ENCODE measurements at regions not wholly inside any gene's neighbourhood (a gene's known extent, or its start where the extent isn't known, plus 50 kb on each side); places are given as distances from the start of the nearest gene placed in this dataset.

DNA sequence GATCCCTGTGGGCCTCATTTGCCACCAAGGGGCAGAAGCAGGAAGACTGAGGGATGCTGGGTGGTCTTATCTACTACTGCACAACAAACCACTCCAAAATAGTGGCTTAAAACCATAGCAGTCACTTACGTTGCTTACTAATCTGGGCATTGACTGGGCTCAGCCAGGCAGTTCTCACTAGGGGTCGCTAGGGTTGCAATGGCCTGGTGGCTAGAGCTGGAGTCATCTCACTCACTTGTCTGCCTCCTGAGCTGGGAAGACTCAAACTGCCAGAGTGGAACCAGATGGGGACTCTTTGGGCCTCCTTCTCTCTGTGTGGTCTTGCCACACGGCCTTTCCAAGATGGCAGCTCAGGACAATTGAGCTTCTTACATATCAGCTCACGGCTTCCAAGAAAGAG lies 216.3 kb upstream of the BCOR start:
- DNase-seq, result no peak

DNA sequence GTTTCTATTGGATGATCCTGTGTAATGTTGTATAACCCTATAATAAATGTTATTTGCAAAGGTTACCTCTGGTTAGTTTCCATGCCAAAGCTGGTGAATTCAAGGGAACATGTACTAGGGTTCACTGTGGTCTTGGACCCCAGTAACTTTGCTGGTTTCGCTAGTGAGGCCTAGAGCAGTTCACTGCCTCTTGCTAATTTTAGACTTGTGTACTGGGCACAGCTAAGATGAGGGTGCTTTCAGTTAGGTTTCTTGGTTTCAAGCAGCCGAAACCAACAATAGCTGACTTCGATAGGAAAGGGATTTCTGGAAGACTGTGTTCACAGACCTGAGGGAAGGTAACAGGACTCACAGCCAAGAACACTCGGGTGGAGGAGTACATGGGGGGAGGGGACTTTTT lies 215.5 kb upstream of the BCOR start:
- no peak for DNase-seq

DNA sequence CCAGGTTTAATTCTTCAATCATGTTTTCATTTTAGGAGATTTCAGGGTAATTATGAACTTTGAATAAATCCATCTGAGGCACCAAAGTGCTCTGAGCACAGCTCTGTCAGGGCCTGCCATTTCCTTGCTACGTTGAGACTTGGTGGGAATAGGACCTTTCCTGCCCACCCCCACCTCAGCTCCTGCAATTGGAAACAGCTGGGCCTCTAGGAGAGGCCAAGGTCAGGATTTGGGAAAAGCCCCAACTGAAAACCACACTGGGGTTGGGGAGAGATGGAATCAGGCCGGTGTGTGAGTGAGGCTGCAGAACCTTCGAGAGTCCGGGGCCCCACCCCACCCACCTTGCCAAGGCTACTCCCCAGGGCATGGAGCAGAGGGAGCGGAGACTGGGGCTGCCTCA lies 212.7 kb upstream of the BCOR start:
- DNase-seq, result no peak

DNA sequence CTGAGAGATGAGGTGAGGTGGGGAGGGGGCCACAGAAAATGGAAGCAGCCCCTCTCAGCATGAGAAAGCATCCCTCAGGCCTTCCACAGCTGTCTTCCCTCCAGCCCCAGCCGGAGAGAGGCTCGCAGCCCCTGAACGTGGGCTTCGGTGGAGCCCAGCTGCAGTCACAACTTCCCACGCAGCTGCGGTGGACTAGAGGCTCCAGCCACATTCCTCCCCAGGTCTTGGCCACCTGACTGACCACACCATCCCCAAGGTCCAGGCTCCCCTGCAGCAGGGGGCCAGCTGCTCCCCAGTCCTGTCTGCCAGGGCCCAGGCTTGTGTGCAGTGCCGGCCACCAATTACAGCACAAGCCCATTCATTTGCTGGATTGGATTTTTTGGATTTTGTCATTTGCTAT lies 212.3 kb upstream of the BCOR start:
- no peak for DNase-seq

DNA sequence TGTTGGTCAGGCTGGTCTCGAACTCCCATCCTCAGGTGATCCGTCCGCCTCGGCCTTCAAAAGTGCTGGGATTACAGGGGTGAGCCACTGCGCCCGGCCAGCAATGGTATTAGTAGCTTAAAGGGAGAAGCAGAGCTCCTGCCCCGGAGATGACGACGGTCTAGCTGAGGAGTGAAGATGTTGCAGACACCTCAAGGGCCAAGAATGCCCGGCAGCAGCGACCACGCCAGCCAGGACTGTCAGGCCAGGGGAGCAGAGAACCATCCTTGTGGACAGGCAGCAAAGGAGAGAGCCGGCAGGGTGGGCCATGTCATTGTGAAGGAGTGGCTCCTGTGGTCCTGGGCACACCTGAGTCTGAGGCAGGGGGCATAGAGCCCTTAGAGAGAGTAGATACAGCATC lies 210.1 kb upstream of the BCOR start:
- no peak for DNase-seq

DNA sequence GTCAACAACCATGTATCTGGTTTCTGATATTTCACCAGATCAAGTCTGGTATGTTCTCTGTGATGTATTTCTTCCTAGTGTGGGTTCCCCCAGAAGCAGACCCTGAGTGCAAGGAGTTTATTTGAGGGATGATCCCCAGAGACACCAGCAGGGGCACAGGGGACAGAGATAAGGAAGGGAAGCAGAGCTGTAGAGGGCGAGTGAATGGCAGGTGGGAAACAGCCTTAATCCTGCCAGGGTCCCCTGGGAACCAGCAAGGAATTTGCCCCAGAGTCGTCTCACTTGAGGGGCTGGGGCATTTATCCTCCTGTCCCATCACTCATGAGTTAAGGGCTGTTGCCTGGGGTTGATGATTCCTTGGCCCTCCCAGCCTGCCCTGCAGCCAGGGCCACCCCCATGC lies 206.4 kb upstream of the BCOR start:
- DNase-seq, result no peak

DNA sequence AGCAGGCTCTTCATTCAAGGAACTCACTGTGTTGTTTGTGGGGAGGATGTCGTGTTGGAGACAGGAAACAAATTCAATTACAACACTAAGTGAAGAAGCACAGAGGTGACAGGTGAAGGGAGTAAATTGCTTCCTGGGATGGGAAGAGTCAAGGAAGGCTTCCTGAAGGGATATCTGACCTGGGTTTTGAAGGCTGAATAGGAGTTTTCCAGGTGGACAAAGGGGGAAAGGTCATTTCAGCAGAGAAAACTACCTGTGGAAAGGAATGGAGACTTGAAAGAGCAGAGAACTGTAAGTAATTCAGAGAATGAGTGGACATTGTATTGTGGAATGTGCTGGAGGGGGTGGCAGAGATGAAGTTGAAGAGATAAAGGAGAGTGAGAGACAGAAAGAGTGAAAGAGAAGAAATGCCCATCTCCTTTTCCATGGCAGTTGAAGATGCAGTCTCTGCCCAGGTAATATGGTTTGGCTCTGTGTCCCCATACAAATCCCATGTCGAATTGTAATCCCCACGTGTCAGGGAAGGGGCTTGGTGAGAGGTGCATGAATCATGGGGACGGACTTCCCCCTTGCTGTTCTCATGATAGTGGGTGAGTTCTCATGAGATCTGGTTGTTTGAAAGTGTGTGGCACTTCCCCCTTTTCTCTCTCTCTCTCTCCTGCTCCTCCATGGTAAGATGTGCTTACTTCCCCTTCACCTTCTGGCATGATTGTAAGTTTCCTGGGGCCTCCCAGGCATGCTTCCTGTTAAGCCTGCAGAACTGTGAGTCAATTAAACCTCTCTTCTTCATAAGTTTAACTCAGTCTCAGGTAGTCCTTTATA lies 205.7 kb upstream of the BCOR start:
- no peak for DNase-seq

DNA sequence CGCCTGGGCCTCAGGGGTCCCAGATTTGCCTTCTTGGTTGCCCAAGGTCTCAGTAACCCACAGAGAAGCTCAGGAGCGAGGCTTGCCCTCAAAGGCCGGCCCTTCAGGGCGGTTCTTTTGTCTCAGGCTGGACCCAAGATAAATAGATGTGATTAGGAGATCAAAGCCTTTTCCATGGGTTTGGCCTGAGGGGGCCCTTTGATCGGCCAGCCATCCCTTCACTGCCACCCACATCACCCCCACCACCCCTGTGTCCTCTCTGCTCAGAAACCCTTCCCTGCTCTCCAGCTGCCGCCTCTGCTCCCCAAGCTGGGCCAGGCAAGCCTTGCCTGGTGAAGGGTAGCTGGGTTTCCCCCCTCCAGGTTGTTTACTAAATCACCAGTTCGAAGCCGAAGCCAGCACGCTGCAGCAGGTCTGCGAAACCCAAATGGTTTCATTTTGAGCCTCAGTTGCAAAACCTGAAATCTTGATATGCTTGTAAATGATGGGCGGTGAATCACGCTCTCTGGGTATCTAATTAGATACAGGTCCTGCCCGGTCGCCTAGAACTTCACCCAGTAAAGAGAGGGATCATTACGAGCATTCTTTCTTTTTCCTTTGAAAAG lies 202.6 kb upstream of the BCOR start:
- no peak for DNase-seq

DNA sequence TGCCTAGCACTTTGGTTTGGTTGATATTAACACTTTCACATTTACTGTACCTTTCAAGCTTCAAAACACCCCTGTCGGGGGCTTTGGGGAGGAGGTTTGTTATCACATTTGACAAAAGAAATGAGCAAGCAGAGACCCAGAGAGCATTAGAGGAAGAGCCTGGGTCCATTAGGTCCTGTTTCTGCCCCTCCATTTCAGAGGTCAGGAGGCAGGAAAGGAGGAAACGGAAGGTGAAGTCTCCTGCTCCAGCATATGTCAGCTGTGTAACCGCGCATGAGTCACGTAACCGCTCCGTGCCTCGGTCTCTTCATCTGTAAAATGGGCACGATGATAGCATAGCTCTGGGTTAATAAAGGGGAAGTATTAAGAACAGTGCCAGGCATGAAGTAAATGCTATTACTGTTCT lies 201.9 kb upstream of the BCOR start:
- DNase-seq, result no peak

DNA sequence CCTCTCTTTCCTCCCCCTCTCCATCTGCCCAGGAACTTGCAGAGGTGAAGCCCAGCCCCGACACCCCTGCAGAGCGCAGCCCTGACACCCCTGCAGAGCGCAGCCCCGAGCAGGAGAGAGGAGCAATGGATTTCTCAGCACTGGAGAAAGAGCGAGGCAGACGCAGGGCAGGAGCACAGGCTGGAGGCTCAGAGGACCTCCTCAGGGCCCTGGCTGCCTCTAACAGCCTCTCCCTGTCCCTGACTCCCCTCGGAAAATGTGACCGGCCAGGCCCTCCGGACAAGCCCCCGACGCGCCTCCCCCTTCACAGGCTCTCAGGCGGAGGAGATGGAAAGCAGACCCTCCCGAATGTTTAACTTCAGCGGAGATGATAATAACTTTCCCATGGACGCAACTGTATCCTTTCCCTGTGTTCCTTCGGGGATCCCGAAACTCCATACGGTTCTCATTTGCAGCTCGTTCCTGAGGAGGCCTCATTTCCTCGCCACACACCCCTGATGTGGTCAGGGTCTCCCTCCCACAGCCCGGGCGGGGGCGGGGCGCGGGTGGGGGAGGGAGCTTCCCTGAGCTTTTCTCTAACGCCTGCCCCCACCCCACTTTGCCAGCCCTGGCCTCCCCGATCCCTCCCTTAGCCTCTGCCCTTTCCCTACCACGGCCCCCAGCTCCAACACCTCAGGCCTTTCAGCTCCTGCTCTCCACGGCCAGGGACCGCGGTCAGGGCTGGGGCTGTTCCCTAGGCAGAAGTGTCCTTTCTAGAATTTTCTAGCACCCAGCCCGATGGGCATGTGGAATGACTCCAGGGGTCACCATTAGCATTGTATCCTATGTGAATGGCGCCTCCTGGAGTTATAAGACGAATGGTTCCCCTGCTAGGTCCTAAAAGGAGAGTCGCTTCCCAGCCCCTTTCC lies 201.1 kb upstream of the BCOR start:
- no peak for DNase-seq

DNA sequence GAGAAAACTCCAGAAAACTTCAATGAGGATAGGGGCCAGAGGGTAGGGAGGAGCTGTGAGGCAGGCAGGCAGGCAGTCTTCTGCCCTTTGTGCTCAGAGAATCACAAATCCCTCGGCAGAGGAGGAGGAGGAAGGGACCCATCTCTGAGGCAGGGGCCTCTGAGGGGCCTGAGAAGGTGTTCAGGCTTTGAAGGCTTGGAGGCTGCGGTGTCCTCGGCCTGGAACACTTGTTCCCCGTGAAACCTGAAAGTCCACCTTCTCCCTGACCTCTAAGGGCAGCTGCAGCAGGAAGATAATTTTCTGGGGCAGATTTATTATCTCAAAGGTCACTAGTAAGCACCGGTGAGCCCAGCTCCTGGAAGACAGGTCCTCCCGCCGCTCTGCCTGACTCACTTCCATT lies 200.3 kb upstream of the BCOR start:
- DNase-seq, result no peak

DNA sequence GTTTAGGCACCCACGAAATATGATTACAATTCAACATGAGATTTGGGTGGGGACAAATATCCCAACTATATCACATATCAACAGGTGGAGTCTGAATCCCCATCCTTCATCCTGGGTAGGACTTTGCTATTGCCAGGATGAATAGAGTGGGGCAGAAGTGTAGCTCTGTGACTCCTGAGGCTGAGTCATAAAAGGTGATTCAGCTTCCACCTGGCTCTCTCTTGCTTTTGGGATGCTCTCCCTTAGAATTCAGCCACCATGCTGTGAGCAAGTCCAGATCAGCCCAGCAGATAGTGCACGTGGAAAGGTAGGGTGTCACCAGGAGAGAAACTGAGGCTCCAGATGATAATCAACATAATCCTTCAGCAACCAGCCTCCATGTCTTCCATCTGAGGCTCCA lies 193.8 kb upstream of the BCOR start:
- DNase-seq, result no peak

DNA sequence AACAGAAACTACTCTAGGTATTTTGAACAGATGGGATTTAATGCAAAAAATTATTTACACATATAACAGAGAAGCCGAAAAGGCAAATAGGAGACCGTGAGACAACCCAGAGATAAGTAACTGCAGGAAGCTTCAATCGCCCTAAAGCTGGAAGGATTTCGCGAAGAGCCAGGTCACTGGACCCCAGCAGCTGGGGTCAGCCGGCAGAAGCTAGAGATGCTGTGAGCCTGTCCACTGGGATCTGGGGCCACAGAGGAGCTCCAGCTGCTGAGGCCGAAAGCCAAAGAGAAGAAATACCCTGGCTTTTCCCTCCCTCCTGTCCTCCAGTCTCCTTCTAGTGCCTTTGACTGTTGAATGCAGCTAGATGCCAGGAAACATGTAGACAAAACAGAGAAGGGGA lies 192.8 kb upstream of the BCOR start:
- no peak for DNase-seq

DNA sequence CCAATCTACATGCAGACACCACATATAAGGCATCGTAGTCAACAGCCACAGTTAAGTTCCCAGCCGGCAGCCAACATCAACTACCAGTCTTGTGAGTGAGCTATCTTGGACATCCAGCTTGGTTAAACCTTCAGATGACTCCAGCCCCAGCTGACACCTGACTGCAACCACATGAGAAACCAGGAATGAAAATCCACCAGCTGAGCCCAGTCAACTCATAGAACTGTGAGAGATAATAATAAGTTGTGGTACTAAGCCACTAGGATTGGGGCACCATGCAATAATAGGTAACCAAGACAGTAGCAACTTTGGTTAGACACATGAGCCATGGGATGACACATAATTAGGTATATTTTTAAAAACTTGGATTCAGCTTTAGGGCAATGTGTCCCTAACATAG lies 188.1 kb upstream of the BCOR start:
- no peak for DNase-seq

DNA sequence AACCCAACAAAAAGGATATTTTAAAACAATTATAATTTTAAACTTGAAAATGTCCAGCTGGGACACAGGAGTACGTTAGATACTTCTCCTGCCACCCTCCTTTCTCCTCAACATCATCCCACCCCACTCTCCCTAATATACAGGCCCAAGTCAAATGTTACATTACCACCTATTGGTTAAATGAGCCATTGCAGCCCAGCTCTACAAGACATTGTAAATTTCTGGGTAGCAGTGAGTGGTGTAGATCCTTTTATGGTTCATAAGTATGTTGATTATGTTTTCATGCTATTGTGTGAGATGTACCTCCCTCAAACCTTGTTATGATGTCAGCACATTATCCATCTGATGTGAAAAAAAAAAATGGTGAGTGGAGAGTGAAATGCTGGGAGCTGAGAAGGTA lies 187.1 kb upstream of the BCOR start:
- DNase-seq, result no peak

DNA sequence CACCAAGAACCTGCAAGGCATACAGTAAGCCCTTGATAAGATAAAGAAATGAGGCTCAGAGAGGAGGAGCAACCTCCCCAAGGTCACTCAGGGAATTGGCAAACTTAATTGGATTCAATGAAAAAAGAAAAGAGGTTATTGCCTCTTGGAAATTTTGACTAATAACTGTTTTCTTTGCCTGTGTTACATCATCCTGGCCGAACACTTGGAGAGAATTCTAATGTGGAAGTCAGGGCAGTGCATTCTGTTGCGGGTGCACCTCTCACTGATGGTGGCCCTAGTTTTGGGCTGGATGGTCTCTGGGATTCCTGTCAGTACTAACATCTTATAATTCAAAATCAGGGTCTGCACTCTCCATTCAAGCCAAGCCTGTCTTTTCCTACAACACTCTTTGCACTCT lies 186.2 kb upstream of the BCOR start:
- no peak for DNase-seq

DNA sequence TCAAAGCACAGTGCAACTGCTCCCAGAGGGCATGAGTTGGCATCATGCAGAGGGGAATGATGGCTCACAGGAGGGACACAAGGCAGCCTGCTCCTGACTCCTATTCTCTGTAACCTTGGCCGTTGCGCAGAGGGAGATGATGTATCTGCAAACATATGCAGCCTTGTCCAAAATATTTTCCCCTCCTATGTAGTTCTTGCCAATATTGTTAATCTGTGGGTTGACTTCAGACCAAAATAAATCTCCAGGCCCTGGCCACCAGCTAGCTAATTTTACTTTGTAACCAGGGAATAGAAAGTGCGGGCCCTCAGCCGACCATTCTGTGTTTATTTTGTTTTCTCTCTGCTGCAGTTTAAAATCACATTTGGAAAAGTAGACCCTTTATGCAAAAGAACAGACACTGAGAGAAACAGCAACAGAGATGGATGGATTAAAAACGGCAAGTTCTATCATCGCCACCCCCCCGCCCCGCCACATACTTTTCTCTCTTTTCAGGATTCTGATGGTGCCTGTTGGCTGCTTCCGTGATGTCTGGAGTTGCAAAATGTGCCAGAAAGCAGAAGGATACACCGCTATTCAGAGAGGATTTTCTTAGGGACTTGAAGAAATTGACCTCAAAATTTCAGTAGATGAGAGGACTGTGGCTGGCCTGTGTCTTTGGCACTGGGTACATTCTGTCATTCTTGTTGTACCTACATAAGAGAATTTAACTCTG lies 185.3 kb upstream of the BCOR start:
- DNase-seq, result no peak

DNA sequence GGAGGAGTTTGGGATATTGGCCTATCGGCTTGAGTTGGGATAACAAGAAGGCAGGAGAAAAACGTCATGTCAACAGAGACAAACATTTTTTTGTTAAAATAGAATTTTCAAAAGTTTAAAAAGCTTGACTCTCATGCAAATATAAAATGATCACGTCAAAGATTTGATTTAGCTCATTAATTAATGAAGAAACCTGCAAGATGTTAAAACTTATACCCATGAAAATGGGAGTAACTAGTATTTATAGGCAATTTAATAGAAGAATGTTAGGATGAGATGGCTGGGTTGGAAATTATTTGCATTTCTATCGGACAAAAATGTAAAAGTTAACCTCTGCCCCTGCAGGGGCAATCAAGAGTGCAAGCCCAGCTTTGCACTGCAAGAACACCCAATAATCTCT lies 184.6 kb upstream of the BCOR start:
- no peak for DNase-seq

DNA sequence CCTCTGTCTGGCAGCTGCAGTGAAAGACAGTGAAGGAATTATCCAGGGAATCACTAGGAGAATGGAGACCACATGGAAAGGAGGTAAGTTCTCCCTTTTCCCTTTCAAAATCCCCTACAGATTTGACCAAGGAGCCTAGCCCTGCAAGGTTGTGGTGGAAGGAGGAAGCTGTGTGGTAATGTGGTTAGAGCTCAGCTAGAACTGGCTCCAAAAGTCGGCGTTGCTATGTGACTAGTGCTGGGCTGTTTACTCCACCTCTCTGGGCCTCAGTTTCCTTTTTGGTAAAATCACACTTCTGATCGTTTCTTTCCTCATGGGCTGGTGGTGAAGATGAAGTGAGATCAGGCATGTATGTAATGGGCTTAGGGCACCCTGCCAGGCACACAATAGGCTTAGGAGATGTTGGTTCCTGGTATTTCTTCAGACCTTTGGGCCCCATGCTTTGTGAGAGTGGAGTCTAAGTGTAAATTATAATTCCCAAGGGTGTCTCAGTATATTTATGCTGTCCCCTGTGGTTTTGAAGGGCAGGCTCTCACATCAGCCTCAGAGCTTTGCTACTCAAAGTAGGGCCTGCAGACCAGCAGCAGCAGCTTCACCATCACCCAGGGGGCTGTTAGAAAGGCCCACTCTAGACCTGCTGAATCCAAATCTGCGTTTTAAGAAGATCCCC lies 183.7 kb upstream of the BCOR start:
- no peak for DNase-seq

DNA sequence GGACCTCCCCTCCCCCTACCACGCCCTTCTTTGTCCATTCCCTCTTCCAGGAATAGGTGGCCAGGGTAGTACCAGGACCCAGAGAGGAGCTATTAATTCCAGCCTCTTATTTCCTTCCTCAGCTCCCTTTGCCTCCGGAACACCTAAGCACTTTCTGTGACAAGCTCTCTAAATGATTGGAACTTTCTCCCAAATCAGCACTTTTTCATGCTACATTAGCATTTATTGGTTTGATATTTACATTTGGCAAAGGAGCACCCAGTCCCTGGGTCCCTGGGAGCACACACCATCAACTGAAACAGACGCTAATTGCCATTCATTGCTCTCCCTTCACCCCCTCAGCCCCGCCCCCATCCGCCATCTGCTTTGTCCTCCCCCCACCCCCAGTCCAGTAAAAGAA lies 182.0 kb upstream of the BCOR start:
- DNase-seq, result no peak

DNA sequence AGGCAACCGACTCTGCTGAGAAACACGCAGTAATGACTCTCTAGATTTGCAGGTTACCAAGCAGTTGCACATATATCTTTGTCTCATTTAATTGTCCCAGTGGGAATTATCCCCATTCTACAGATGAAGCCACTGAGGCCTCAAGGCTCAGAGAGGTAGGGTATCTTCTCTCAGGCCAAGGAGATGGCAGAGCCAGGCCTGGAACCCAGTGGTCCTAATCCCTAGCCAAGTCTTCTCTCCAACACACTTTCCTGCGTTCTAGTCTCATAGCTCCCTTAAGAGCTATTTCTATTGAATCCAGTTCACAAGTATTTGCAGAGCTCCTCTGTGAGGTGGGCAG lies 181.3 kb upstream of the BCOR start:
- no peak for DNase-seq

Measured in renal pelvis (tissue), 1 donor.